ENCODE measurements at regions not wholly inside any gene's neighbourhood (a gene's known extent, or its start where the extent isn't known, plus 50 kb on each side); places are given as distances from the start of the nearest gene placed in this dataset.

GRCh38 chr16:55130456-55130855 lies 193.5 kb upstream of the IRX6 start:
- Histone ChIP-seq H3K4me1 (no peaks in the 10 kb centered on the region), H3K36me3 (no peaks in the 10 kb centered on the region), H3K4me3 (no peak overlapping the region), H3K9me3 (no peaks in the 10 kb centered on the region), H3K27me3 (no peaks in the 10 kb centered on the region), H3K27ac (no peak overlapping the region)
- DNase-seq, result no peak
- TF ChIP-seq, protein P1, sequence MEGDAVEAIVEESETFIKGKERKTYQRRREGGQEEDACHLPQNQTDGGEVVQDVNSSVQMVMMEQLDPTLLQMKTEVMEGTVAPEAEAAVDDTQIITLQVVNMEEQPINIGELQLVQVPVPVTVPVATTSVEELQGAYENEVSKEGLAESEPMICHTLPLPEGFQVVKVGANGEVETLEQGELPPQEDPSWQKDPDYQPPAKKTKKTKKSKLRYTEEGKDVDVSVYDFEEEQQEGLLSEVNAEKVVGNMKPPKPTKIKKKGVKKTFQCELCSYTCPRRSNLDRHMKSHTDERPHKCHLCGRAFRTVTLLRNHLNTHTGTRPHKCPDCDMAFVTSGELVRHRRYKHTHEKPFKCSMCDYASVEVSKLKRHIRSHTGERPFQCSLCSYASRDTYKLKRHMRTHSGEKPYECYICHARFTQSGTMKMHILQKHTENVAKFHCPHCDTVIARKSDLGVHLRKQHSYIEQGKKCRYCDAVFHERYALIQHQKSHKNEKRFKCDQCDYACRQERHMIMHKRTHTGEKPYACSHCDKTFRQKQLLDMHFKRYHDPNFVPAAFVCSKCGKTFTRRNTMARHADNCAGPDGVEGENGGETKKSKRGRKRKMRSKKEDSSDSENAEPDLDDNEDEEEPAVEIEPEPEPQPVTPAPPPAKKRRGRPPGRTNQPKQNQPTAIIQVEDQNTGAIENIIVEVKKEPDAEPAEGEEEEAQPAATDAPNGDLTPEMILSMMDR (IDR thresholded peaks at IDR 0.05), result no peak
- TF ChIP-seq POLR2A (IDR thresholded peaks at IDR 0.05) (no peak), POLR2AphosphoS5 (IDR thresholded peaks at IDR 0.05) (no peak), EP300 (IDR thresholded peaks at IDR 0.05) (no peak)
- WGBS, 2 donors, result 74 to 75% methylated on average over 12 of the region's 12 CpGs
- intact Hi-C loops (cut with DNase I), result no loop called here

DNA sequence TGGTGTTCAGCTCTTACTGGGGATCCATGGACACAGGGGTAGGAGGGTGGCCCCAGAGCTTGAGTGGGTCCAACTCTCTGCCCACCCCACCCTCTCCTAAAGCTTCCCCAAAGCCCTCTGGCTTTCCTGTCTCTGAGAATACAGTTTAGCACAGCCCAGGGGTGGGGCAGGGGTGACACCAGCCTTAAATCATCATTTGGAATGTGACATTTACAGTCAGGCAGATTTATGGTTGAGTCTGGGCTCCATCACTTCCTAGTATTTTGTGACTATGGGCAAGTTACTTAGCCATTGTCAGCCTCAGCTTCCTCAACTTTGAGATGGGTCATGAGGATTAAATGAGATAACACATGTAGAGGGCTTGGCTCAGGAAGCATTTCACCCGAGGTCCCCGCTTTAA lies 193.1 kb upstream of the IRX6 start:
- Histone ChIP-seq H3K36me3 (no peaks in the 10 kb centered on the region), H3K4me1 (no peaks in the 10 kb centered on the region), H3K9me3 (no peaks in the 10 kb centered on the region), H3K27ac (no peak overlapping the region), H3K4me3 (no peak overlapping the region), H3K27me3 (no peaks in the 10 kb centered on the region)
- 54 to 58% methylated on average over 2 of the region's 2 CpGs for WGBS, 2 donors
- no peak for TF ChIP-seq POLR2AphosphoS5 (IDR thresholded peaks at IDR 0.05)
- TF ChIP-seq EP300 (IDR thresholded peaks at IDR 0.05), result no peak
- TF ChIP-seq, protein P1 (IDR thresholded peaks at IDR 0.05), result no peak
- no peak for TF ChIP-seq POLR2A (IDR thresholded peaks at IDR 0.05)
- intact Hi-C loops (cut with DNase I), result no loop called here
- DNase-seq, result no peak

GRCh38 chr16:55133654-55134053 lies 190.3 kb upstream of the IRX6 start:
- no peak overlapping the region for H3K27ac ChIP-seq

GRCh38 chr16:55136356-55137150 lies 187.4 kb upstream of the IRX6 start:
- intact Hi-C loops (cut with DNase I), result no loop called here
- no peak overlapping the region for H3K27ac ChIP-seq
- no peaks in the 10 kb centered on the region for H3K36me3 ChIP-seq
- WGBS, 2 donors, result 97% methylated on average over 1 of the region's 1 CpG
- H3K9me3 ChIP-seq, result no peaks in the 10 kb centered on the region
- H3K4me1 ChIP-seq, result no peaks in the 10 kb centered on the region
- TF ChIP-seq EP300 (IDR thresholded peaks at IDR 0.05), result no peak
- TF ChIP-seq, protein P1 (IDR thresholded peaks at IDR 0.05), result no peak
- TF ChIP-seq POLR2A (IDR thresholded peaks at IDR 0.05), result no peak
- TF ChIP-seq POLR2AphosphoS5 (IDR thresholded peaks at IDR 0.05), result no peak
- DNase-seq, result no peak
- no peak overlapping the region for H3K4me3 ChIP-seq
- H3K27me3 ChIP-seq, result no peaks in the 10 kb centered on the region

More at GRCh38 chr16:55133654-55134053, 190.3 kb upstream of the IRX6 start:
- no peak for DNase-seq
- H3K27me3 ChIP-seq, result no peaks in the 10 kb centered on the region
- intact Hi-C loops (cut with DNase I), result no loop called here
- H3K36me3 ChIP-seq, result no peaks in the 10 kb centered on the region
- no peaks in the 10 kb centered on the region for H3K9me3 ChIP-seq
- no peak overlapping the region for H3K4me3 ChIP-seq
- no peaks in the 10 kb centered on the region for H3K4me1 ChIP-seq
- WGBS, 2 donors, result 35 to 50% methylated on average over 3 of the region's 3 CpGs
- TF ChIP-seq, protein P1 (IDR thresholded peaks at IDR 0.05), result no peak
- TF ChIP-seq POLR2A (IDR thresholded peaks at IDR 0.05) (no peak), EP300 (IDR thresholded peaks at IDR 0.05) (no peak), POLR2AphosphoS5 (IDR thresholded peaks at IDR 0.05) (no peak)

- H3K4me1 ChIP-seq, result no peaks in the 10 kb centered on the region
- intact Hi-C loops (cut with DNase I), result no loop called here
- WGBS, 2 donors, result 17 to 49% methylated on average over 3 of the region's 3 CpGs
- no peaks in the 10 kb centered on the region for H3K27me3 ChIP-seq
- no peak for DNase-seq
- H3K36me3 ChIP-seq, result no peaks in the 10 kb centered on the region
- H3K4me3 ChIP-seq, result no peak overlapping the region
- TF ChIP-seq, protein P1 (IDR thresholded peaks at IDR 0.05), result no peak
- no peak for TF ChIP-seq EP300 (IDR thresholded peaks at IDR 0.05)
- TF ChIP-seq POLR2AphosphoS5 (IDR thresholded peaks at IDR 0.05), result no peak
- no peak for TF ChIP-seq POLR2A (IDR thresholded peaks at IDR 0.05)
- H3K27ac ChIP-seq, result no peak overlapping the region
- H3K9me3 ChIP-seq, result no peaks in the 10 kb centered on the region
These were observed 185.7 kb upstream of the IRX6 start for GRCh38 chr16:55138298-55138697.

Measured in sigmoid colon (tissue), 6 donors.